H1 (cell line): ENCODE measurements at regions not wholly inside any gene's neighbourhood (a gene's known extent, or its start where the extent isn't known, plus 50 kb on each side); places are given as distances from the start of the nearest gene placed in this dataset.

Experiments used
- CREB1 ChIP-seq: IDR thresholded peaks from 2 replicates; pipeline ENCODE4 v1.6.1; 2012; ENCODE audit warnings: inconsistent platforms
- POLR2A ChIP-seq, 2 experiments: IDR thresholded peaks; 1 replicate in 1 of 2; 2 replicates in 1 of 2; pipeline ENCODE4 v1.6.1; 2011; ENCODE audit warnings: low read depth in 2 of 2, low read length in 2 of 2, mild to moderate bottlenecking in 2 of 2; ENCODE audit errors: control extremely low read depth in 1 of 2
- SUZ12 ChIP-seq: fragments of 200-600 bp; sonication (generic); IDR thresholded peaks from 2 replicates; pipeline ENCODE4 v1.6.1; 2012; ENCODE audit warnings: mild to moderate bottlenecking, inconsistent platforms, low read length, moderate library complexity, mixed read lengths
- TF ChIP-seq, protein P1 (sequence below): fragments of 300-600 bp; sonication (generic); IDR thresholded peaks from 2 replicates; pipeline ENCODE4 v1.7.1; 2012; ENCODE audit warnings: low read length, moderate library complexity, mild to moderate bottlenecking, inconsistent platforms; ENCODE audit not compliant: insufficient replicate concordance

GRCh38 chr6:54473328-54473727 is 165.1 kb downstream of the TINAG start (continued):
- TF ChIP-seq, protein P1, sequence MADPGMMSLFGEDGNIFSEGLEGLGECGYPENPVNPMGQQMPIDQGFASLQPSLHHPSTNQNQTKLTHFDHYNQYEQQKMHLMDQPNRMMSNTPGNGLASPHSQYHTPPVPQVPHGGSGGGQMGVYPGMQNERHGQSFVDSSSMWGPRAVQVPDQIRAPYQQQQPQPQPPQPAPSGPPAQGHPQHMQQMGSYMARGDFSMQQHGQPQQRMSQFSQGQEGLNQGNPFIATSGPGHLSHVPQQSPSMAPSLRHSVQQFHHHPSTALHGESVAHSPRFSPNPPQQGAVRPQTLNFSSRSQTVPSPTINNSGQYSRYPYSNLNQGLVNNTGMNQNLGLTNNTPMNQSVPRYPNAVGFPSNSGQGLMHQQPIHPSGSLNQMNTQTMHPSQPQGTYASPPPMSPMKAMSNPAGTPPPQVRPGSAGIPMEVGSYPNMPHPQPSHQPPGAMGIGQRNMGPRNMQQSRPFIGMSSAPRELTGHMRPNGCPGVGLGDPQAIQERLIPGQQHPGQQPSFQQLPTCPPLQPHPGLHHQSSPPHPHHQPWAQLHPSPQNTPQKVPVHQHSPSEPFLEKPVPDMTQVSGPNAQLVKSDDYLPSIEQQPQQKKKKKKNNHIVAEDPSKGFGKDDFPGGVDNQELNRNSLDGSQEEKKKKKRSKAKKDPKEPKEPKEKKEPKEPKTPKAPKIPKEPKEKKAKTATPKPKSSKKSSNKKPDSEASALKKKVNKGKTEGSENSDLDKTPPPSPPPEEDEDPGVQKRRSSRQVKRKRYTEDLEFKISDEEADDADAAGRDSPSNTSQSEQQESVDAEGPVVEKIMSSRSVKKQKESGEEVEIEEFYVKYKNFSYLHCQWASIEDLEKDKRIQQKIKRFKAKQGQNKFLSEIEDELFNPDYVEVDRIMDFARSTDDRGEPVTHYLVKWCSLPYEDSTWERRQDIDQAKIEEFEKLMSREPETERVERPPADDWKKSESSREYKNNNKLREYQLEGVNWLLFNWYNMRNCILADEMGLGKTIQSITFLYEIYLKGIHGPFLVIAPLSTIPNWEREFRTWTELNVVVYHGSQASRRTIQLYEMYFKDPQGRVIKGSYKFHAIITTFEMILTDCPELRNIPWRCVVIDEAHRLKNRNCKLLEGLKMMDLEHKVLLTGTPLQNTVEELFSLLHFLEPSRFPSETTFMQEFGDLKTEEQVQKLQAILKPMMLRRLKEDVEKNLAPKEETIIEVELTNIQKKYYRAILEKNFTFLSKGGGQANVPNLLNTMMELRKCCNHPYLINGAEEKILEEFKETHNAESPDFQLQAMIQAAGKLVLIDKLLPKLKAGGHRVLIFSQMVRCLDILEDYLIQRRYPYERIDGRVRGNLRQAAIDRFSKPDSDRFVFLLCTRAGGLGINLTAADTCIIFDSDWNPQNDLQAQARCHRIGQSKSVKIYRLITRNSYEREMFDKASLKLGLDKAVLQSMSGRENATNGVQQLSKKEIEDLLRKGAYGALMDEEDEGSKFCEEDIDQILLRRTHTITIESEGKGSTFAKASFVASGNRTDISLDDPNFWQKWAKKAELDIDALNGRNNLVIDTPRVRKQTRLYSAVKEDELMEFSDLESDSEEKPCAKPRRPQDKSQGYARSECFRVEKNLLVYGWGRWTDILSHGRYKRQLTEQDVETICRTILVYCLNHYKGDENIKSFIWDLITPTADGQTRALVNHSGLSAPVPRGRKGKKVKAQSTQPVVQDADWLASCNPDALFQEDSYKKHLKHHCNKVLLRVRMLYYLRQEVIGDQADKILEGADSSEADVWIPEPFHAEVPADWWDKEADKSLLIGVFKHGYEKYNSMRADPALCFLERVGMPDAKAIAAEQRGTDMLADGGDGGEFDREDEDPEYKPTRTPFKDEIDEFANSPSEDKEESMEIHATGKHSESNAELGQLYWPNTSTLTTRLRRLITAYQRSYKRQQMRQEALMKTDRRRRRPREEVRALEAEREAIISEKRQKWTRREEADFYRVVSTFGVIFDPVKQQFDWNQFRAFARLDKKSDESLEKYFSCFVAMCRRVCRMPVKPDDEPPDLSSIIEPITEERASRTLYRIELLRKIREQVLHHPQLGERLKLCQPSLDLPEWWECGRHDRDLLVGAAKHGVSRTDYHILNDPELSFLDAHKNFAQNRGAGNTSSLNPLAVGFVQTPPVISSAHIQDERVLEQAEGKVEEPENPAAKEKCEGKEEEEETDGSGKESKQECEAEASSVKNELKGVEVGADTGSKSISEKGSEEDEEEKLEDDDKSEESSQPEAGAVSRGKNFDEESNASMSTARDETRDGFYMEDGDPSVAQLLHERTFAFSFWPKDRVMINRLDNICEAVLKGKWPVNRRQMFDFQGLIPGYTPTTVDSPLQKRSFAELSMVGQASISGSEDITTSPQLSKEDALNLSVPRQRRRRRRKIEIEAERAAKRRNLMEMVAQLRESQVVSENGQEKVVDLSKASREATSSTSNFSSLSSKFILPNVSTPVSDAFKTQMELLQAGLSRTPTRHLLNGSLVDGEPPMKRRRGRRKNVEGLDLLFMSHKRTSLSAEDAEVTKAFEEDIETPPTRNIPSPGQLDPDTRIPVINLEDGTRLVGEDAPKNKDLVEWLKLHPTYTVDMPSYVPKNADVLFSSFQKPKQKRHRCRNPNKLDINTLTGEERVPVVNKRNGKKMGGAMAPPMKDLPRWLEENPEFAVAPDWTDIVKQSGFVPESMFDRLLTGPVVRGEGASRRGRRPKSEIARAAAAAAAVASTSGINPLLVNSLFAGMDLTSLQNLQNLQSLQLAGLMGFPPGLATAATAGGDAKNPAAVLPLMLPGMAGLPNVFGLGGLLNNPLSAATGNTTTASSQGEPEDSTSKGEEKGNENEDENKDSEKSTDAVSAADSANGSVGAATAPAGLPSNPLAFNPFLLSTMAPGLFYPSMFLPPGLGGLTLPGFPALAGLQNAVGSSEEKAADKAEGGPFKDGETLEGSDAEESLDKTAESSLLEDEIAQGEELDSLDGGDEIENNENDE: no peak
- TF ChIP-seq CREB1: no peak
- TF ChIP-seq SUZ12: no peak
- TF ChIP-seq POLR2A (IDR thresholded peaks at IDR 0.05; ENCODE audit: control extremely low read depth in 1 of 2, low read depth in 2 of 2, low read length in 2 of 2): no peak
